GM12873 (cell line): ENCODE measurements at regions not wholly inside any gene's neighbourhood (a gene's known extent, or its start where the extent isn't known, plus 50 kb on each side); places are given as distances from the start of the nearest gene placed in this dataset.

Experiments used
- TF ChIP-seq, protein P1 (sequence below): IDR thresholded peaks from 2 replicates; pipeline ENCODE4 v1.5.1; 2012; ENCODE audit warnings: low read depth, mild to moderate bottlenecking, moderate library complexity, low read length, control low read depth; ENCODE audit not compliant: insufficient read depth; ENCODE audit errors: missing control alignments

DNA sequence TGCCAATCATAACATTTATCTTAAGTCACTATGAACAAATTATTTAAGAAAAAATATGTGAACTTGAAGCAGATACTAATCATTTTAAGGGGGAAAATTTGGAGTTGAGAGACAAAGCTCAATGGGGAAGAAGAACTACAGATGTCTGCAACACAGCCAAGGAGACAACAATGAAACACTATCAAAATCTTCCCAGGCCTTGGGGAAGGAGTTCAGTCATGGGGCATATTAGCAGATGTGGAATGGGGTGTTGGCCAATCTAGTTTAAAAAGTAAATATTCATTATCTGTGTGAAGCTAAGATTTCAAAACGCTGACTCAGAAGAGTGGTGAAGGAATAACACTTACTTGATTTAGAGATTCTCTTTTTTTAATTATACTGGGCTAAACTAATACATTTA lies 671.6 kb upstream of the ZP4 start:
- TF ChIP-seq, protein P1, sequence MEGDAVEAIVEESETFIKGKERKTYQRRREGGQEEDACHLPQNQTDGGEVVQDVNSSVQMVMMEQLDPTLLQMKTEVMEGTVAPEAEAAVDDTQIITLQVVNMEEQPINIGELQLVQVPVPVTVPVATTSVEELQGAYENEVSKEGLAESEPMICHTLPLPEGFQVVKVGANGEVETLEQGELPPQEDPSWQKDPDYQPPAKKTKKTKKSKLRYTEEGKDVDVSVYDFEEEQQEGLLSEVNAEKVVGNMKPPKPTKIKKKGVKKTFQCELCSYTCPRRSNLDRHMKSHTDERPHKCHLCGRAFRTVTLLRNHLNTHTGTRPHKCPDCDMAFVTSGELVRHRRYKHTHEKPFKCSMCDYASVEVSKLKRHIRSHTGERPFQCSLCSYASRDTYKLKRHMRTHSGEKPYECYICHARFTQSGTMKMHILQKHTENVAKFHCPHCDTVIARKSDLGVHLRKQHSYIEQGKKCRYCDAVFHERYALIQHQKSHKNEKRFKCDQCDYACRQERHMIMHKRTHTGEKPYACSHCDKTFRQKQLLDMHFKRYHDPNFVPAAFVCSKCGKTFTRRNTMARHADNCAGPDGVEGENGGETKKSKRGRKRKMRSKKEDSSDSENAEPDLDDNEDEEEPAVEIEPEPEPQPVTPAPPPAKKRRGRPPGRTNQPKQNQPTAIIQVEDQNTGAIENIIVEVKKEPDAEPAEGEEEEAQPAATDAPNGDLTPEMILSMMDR: no peak

DNA sequence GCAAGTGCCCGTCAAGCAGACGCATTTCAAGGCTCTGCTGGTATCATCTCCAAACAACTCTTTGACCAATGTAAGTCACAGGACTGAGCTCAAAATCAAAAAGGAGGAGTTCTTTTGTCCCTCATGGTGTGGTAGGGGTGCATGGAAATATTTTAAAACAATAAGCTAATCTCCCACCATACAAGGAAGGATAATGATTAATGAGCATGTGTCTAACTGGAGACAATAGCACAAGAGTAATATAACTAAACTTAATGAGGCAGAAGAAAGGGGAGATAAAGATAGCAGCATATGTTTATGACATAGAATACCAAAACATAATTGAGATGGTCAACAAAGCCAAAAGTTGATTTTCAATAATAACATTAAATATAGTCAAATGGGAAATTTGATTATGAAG lies 668.0 kb upstream of the ZP4 start:
- TF ChIP-seq, protein P1: no peak

DNA sequence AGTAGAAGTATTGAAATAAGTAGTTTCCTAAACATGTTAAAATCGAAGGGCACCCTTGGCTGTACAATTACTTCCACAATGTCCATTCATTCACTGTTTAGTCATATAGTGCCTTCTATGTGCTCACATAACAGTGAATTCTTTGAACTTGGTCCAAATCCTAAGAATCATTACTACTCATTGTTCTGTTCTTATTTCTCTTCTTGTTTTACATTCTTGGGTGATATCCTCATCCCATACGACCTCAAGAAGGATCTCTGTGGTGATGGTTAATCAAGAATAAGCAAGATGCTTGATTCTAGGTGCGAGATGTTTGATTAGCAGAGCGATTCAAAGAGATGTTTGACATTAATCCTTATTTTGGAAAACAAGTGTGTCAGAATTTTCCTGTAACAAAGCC lies 667.4 kb upstream of the ZP4 start:
- TF ChIP-seq, protein P1: no peak

DNA sequence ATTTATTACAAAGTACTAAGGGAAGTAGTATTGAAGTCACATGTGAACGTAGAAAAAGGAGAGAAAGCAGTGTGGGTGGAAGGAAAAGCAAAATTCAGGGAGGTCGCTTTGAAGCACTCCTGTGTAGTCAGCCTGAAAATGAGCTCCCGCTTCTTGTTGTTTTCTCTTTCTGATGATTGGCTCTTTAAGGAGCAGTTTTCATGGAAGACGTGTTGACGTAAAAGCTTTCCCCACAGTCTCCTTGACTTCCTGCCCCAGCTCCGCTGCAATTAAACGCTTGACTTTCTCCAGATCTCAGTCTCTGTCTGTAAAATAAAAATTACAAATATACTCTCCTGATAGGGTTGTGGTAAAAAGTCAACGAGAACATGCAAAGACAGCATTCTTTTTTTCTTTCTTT lies 661.5 kb upstream of the ZP4 start:
- TF ChIP-seq, protein P1: no peak

DNA sequence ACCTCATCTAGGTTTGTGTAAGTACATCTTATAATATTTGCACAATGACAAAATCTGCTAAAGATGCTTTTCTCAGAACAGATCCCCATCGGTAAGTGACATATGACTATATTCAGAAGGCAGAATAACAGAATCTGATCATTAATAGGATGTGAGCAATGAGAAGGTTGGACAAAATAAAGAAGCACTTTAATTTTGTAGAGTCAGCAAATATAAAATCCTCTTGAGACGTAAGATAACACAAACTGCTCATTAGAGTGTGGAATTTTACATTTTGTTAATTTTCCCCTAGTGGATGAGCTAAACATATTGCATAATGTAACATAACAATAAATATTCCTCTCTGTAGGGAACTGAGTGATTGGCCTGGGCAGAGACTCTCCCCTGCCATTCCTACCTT lies 658.4 kb upstream of the ZP4 start:
- TF ChIP-seq, protein P1: no peak

DNA sequence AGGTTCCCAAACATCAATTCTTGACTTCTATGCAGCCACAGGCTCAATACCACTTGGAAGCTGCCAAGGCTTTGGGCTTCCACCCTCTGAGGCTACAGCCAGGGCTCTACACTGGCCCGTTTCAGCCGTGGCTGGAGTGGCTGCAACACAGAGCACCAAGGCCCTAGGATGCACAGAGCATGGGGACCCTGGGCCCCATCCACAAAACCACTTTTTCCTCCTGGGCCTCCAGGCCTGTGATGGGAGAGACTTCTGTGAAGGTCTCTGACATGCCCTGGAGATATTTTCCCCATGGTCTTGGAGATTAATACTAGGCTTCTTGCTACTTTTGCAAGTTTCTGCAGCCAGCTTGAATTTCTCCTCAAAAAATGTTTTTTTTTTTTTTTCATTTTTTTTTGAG lies 655.4 kb upstream of the ZP4 start:
- TF ChIP-seq, protein P1: no peak

DNA sequence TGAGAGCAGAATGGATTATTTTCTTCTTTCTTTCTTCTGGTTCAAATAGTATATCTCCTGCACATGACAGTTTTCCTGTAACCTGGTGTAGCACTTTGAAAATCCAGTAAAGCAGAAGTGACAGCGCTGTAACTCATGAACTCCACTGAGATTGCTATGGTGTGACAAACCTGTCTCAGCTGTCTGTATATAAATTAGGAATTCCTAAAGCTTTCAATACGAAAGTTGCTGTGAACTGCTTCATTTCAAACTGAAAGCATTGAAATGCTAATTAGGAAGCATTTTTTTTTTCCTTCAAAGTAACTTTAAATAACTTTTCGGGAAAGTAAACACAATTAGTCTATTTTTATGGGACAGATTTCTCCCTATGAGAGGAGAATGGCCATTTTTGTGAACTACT lies 646.9 kb upstream of the ZP4 start:
- TF ChIP-seq, protein P1: no peak
